ENCODE measurements at regions not wholly inside any gene's neighbourhood (a gene's known extent, or its start where the extent isn't known, plus 50 kb on each side); places are given as distances from the start of the nearest gene placed in this dataset.

DNA sequence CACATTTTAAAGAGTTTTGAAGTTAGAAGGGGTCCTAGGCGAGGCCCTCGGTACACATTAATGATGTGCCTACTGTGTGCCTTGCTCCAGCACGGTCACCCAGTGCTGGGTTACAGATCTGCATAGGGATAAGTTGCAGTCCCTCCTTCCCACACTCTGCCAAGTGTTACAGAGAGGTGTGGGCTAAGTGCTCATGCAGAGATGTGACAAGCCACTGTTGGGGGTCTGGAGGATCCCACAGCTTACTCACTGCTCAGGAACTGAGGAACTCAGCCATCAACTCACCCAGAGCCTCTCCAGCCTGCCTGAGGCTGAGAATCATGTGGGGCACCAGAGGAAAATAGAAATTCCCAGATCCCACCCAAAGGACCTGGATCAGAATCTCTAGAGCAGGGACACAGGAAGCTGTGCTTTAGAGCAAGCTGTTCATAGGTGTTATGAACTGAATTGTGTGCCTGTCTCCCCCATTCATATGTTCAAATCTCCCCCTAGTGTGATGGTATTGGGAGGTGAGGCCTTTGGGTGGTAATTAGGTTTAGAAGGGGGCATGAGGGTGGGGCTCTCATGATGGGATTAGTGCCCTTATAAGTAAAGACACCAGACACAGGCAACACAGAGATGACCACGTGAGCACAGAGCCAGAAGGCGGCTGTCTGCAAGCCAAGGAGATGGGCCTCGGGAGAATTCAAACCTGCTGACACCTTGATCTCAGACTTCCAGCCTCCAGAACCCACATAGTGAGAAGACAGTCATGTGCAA is 164.1 kb downstream of the HSD17B3 start:
- Histone ChIP-seq H3K27ac (ENCODE audit: low read depth) (no peak overlapping the region), H3K4me2 (0 out of 2 replicates have a peak overlapping the region, but pooled peaks have one; percentile 4), H3K79me2 (replicated peaks; ENCODE audit: insufficient read depth) (no peaks in the 10 kb centered on the region), H4K20me1 (replicated peaks; ENCODE audit: insufficient read depth) (no peaks in the 10 kb centered on the region), H2AFZ (peak overlapping the region; percentile 2; the same call in 1 of the 2 replicates), H3K4me3 (no peak overlapping the region), H3F3A (replicated peaks; ENCODE audit: low read depth) (no peaks in the 10 kb centered on the region), H3K4me1 (ENCODE audit: insufficient read depth) (peaks cover 34% of the 10 kb centered on the region), H3K36me3 (ENCODE audit: insufficient read depth) (no peaks in the 10 kb centered on the region), H3K27me3 (ENCODE audit: insufficient read depth) (no peaks in the 10 kb centered on the region), H3K9me2 (ENCODE audit: insufficient read depth) (no peaks in the 10 kb centered on the region)
- Mint-ChIP-seq H3K27ac (no peak overlapping the region), H3K4me3 (no peak overlapping the region), H3K4me1 (peaks cover 30% of the 10 kb centered on the region), H3K9me3 (0 out of 3 replicates have a peak, but pooled peaks cover 3% of the 10 kb centered on the region), H3K36me3 (ENCODE audit: low read depth) (no peaks in the 10 kb centered on the region), H3K27me3 (ENCODE audit: insufficient read depth, low read depth, poor library complexity) (peaks cover 9% of the 10 kb centered on the region)
- peak; percentile 43 for ATAC-seq
- TF ChIP-seq EZH2phosphoT487 (IDR thresholded peaks at IDR 0.05; ENCODE audit: unreplicated experiment) (no peak), ZNF331 (CRISPR knock-in tag; IDR thresholded peaks at IDR 0.05; ENCODE audit: low read depth) (no peak), CTCF (conservative IDR thresholded peaks at IDR 0.05; ENCODE audit: low read depth in 2 of 2) (no peak), NANOG (IDR thresholded peaks at IDR 0.05; ENCODE audit: borderline replicate concordance) (no peak), CREB1 (CRISPR knock-in tag; IDR thresholded peaks at IDR 0.05; ENCODE audit: low read depth) (no peak), REST (IDR thresholded peaks at IDR 0.05; ENCODE audit: unreplicated experiment) (no peak)
- TF ChIP-seq, protein P1, sequence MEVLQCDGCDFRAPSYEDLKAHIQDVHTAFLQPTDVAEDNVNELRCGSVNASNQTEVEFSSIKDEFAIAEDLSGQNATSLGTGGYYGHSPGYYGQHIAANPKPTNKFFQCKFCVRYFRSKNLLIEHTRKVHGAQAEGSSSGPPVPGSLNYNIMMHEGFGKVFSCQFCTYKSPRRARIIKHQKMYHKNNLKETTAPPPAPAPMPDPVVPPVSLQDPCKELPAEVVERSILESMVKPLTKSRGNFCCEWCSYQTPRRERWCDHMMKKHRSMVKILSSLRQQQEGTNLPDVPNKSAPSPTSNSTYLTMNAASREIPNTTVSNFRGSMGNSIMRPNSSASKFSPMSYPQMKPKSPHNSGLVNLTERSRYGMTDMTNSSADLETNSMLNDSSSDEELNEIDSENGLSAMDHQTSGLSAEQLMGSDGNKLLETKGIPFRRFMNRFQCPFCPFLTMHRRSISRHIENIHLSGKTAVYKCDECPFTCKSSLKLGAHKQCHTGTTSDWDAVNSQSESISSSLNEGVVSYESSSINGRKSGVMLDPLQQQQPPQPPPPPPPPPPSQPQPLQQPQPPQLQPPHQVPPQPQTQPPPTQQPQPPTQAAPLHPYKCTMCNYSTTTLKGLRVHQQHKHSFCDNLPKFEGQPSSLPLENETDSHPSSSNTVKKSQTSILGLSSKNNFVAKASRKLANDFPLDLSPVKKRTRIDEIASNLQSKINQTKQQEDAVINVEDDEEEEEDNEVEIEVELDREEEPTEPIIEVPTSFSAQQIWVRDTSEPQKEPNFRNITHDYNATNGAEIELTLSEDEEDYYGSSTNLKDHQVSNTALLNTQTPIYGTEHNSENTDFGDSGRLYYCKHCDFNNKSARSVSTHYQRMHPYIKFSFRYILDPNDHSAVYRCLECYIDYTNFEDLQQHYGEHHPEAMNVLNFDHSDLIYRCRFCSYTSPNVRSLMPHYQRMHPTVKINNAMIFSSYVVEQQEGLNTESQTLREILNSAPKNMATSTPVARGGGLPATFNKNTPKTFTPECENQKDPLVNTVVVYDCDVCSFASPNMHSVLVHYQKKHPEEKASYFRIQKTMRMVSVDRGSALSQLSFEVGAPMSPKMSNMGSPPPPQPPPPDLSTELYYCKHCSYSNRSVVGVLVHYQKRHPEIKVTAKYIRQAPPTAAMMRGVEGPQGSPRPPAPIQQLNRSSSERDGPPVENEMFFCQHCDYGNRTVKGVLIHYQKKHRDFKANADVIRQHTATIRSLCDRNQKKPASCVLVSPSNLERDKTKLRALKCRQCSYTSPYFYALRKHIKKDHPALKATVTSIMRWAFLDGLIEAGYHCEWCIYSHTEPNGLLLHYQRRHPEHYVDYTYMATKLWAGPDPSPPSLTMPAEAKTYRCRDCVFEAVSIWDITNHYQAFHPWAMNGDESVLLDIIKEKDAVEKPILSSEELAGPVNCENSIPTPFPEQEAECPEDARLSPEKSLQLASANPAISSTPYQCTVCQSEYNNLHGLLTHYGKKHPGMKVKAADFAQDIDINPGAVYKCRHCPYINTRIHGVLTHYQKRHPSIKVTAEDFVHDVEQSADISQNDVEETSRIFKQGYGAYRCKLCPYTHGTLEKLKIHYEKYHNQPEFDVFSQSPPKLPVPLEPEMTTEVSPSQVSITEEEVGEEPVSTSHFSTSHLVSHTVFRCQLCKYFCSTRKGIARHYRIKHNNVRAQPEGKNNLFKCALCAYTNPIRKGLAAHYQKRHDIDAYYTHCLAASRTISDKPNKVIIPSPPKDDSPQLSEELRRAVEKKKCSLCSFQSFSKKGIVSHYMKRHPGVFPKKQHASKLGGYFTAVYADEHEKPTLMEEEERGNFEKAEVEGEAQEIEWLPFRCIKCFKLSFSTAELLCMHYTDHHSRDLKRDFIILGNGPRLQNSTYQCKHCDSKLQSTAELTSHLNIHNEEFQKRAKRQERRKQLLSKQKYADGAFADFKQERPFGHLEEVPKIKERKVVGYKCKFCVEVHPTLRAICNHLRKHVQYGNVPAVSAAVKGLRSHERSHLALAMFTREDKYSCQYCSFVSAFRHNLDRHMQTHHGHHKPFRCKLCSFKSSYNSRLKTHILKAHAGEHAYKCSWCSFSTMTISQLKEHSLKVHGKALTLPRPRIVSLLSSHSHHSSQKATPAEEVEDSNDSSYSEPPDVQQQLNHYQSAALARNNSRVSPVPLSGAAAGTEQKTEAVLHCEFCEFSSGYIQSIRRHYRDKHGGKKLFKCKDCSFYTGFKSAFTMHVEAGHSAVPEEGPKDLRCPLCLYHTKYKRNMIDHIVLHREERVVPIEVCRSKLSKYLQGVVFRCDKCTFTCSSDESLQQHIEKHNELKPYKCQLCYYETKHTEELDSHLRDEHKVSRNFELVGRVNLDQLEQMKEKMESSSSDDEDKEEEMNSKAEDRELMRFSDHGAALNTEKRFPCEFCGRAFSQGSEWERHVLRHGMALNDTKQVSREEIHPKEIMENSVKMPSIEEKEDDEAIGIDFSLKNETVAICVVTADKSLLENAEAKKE (CRISPR knock-in tag; IDR thresholded peaks at IDR 0.05) = no peak
- TF ChIP-seq, protein P2, sequence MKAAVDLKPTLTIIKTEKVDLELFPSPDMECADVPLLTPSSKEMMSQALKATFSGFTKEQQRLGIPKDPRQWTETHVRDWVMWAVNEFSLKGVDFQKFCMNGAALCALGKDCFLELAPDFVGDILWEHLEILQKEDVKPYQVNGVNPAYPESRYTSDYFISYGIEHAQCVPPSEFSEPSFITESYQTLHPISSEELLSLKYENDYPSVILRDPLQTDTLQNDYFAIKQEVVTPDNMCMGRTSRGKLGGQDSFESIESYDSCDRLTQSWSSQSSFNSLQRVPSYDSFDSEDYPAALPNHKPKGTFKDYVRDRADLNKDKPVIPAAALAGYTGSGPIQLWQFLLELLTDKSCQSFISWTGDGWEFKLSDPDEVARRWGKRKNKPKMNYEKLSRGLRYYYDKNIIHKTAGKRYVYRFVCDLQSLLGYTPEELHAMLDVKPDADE (IDR thresholded peaks at IDR 0.05) = no peak
- no peak for DNase-seq (ENCODE audit: low spot score)
